OCI-M1 (cell line): ENCODE measurements at regions not wholly inside any gene's neighbourhood (a gene's known extent, or its start where the extent isn't known, plus 50 kb on each side); places are given as distances from the start of the nearest gene placed in this dataset.

Experiments used
- DNase-seq: peaks from one replicate; lab custom pipeline; 2025; lab: John Stamatoyannopoulos, UW

DNA sequence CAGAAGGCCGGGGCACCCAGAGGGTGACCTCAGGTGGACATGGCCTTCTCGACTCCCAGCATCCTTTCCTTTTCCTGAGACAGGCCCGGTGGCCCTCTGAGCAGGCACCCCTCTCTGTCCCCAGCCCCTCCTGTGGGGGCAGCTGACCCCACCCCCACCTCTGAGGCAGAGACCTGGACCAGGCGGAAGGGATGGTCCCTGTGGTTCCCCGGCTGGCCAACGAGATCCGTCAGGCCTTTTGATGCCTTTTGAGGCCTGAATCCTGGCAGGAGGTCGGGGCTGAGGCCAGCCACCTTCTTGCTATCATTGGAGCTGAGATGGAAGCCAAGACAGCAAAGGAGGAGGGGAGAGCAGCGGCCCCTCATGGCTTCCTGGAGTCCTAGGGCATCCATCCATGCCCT lies 50.2 kb upstream of the ACTRT2 start:
- DNase-seq: no peak
